Activated CD4-positive, alpha-beta T cell treated with anti-CD3 and anti-CD28 coated beads, Interleukin-2, amount 10 ng/mL, durations not matched to agents 24 days and 14 days (primary cell): ENCODE measurements at regions not wholly inside any gene's neighbourhood (a gene's known extent, or its start where the extent isn't known, plus 50 kb on each side); places are given as distances from the start of the nearest gene placed in this dataset.
"Not testable (repeated sequence)": the region's sequence is repeated elsewhere in the genome, so short reads cannot be mapped to it uniquely, and the experiment has no call there.

ENCODE experiments used
- DNase-seq: peaks from one replicate; pipeline ENCODE4 v3.0.0; 2022
- H3K27ac Mint-ChIP-seq: one replicate; pipeline ENCODE4 v1.8.0; 2022; ENCODE audit warnings: mild to moderate bottlenecking, mixed read lengths
- H3K27me3 Mint-ChIP-seq: one replicate; pipeline ENCODE4 v1.8.0; 2022; ENCODE audit warnings: mixed read lengths
- H3K36me3 Mint-ChIP-seq: one replicate; pipeline ENCODE4 v1.8.0; 2022; ENCODE audit warnings: low read depth, mild to moderate bottlenecking, mixed read lengths
- H3K4me1 Mint-ChIP-seq: one replicate; pipeline ENCODE4 v1.8.0; 2021; ENCODE audit warnings: mixed read lengths
- H3K4me3 Mint-ChIP-seq: one replicate; pipeline ENCODE4 v1.8.0; 2022; ENCODE audit warnings: mild to moderate bottlenecking, moderate library complexity, mixed read lengths
- H3K9me3 Mint-ChIP-seq: one replicate; pipeline ENCODE4 v1.8.0; 2021; ENCODE audit warnings: mixed read lengths
- intact Hi-C: fragments of 100-400 bp; cut with micrococcal nuclease; formaldehyde crosslinking; loops from one replicate; pipeline ENCODE4 v1.15.1; 2023

DNA sequence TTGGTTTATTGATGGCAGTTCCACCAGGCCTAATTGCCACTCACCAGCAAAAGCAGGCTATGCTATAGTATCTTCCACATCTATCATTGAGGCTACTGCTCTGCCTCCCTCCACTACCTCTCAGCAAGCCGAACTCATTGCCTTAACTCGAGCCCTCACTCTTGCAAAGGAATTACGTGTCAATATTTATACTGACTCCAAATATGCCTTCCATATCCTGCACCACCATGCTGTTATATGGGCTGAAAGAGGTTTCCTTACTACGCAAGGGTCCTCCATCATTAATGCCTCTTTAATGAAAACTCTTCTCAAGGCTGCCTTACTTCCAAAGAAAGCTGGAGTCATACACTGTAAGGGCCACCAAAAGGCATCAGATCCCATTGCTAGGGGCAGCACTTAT is 50.0 kb upstream of the RASAL2 start:
- intact Hi-C loops = not testable (repeated sequence)

More for the DNA sequence above, 50.0 kb upstream of the RASAL2 start:
- H3K9me3 Mint-ChIP-seq, H3K27ac Mint-ChIP-seq, DNase-seq, H3K4me1 Mint-ChIP-seq, H3K4me3 Mint-ChIP-seq, H3K36me3 Mint-ChIP-seq, H3K27me3 Mint-ChIP-seq: not testable (repeated sequence)
